Medulla oblongata (tissue), 1 donor: ENCODE measurements at regions not wholly inside any gene's neighbourhood (a gene's known extent, or its start where the extent isn't known, plus 50 kb on each side); places are given as distances from the start of the nearest gene placed in this dataset.

Experiments
- DNase-seq: peaks from one replicate; pipeline ENCODE4 v3.0.0-alpha.2; 2015; ENCODE audit errors: extremely low spot score

GRCh38 chr22:26893173-26894110 is 236.1 kb downstream of the MIAT start:
- no peak for DNase-seq

DNA sequence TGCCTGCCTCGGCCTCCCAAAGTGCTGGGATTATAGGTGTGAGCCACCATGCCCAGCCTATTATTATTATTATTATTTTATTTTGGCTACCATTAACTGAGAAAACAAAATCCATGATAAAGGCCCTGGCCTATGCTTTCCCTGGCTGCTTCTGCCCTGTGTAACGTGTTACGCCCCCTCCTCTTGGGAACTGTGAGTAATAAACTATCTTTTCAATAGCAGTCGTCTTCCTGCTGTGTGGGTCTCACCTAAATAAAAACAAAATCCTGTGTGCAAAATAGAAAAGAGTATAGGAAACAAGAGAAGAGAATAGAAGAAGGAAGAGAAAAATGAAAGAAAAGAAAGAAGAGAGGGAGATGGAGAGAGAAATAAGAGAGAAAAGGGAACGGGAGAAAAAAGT is 237.0 kb downstream of the MIAT start:
- DNase-seq, result no peak

DNA sequence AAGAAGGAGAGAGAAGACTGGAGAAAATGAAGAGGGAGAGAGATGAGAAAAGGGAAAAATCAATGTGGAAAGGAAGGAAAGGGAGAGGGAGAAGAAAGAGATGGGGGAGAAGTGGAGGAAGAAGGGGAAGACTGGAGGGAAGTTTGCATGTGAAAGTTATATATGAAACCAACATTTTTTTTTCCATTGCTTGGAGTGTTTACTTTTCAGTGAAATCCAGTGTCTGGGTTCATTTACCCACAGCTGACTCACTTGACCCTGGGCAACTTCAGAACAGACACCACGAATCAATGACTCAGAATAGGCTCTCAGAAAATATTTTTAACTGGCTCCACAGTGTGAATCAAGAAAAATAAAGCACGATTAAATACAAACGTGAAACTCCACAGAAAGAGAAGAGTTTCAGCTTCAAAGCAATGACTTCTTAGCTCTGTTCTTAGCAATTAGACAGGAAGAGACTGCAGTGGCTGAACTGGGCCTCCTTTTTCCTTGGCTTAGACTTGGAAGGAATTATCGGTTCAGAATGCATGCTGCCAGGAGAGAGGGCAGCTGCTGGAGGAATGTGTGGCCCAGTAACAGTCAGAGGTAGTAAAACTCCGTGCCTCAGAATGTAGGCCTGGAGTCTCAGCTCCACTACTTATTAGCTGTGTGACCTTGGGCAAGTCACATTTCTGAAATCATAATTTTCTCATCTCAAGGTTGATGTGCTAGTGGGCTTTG is 237.5 kb downstream of the MIAT start:
- DNase-seq, result peak; percentile 3

DNA sequence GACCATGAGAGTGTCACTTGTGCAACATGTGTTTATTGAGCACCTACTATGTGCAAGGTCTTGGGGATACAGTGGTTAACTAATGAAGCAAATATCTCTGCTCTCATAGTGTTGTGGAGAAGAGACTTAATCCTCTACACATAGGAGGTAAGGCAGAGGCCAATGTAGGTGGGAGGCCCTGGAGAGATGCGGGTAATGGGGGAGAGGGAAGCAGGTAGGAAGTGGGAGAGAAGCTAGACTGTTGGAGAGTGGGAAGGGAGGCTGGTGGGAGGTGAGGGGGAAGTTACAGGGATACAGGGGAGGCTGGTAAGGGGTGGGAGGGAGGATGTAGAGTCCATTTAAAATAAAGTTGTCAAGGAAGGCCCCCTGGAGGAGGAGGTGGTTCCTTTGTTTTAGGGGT is 240.0 kb downstream of the MIAT start:
- DNase-seq, result no peak

GRCh38 chr22:26898946-26899605 is 241.7 kb downstream of the MIAT start:
- no peak for DNase-seq

GRCh38 chr22:26900787-26901186 is 243.4 kb downstream of the MIAT start:
- no peak for DNase-seq

GRCh38 chr22:26901198-26901816 is 243.9 kb downstream of the MIAT start:
- no peak for DNase-seq

GRCh38 chr22:26902401-26903029 is 245.1 kb downstream of the MIAT start:
- no peak for DNase-seq

- DNase-seq, result peak; percentile 7
Observed at GRCh38 chr22:26903030-26903856, 245.9 kb downstream of the MIAT start.

DNA sequence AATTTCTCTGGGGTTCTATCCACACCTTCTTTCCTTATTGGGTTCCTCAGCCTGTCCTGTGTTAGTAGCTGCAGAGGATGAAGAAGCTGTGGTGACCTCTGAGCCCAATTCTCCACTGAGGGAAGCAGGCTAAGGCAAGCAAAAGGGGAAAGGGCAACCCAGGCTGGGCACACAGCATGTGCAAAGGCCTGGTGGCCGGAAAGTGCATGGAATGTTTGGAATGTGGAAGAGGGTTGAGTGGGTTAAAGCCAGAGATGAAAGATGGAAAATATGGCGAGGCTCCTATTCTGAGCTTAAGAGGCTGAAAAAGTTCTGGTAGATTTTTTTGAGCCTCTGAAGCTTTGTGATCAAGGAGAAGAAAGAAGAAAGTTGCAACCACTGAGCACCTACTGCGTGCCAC is 247.1 kb downstream of the MIAT start:
- no peak for DNase-seq

DNA sequence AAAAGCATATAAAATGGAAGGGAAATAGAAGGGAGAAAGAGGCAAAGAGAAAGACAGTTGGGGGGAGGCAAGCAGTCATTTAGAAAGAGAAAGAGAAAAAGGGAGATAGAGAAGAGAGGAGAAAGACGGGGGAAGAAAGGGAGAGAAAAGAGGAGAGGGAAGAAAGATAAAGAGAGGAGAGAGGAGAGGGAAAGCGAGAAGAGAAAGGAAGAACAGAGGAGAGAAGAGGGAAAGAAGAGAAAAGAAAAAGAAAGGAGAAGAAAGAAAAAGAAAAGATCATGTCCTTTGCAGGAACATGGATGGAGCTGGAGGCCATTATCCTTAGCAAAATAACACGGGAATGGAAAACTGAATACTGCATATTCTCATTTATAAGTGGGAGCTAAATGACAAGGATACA is 247.7 kb downstream of the MIAT start:
- no peak for DNase-seq

- DNase-seq, result no peak
Observed at GRCh38 chr22:26905640-26906039, 248.3 kb downstream of the MIAT start.

- no peak for DNase-seq
Observed at GRCh38 chr22:26906464-26906863, 249.1 kb downstream of the MIAT start.

DNA sequence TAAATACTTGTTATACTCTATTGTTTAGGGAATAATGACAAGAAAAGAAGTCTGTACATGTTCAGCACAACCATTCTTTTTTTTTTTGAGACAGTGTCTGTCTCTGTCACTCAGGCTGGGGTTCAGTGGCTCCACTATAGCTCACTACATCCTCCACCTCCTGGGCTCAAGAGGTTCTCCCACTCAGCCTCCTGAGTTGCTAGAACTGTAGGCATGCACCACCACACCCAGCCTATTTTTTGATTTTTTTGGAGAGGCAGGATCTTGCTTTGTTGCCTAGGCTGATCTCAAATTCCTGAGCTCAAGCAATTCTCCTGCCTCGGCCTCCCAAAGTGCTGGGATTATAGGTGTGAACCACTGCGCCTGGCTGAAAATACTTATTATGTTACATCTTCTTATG is 250.0 kb downstream of the MIAT start:
- no peak for DNase-seq

GRCh38 chr22:26910845-26911244 is 253.5 kb downstream of the MIAT start:
- no peak for DNase-seq

DNA sequence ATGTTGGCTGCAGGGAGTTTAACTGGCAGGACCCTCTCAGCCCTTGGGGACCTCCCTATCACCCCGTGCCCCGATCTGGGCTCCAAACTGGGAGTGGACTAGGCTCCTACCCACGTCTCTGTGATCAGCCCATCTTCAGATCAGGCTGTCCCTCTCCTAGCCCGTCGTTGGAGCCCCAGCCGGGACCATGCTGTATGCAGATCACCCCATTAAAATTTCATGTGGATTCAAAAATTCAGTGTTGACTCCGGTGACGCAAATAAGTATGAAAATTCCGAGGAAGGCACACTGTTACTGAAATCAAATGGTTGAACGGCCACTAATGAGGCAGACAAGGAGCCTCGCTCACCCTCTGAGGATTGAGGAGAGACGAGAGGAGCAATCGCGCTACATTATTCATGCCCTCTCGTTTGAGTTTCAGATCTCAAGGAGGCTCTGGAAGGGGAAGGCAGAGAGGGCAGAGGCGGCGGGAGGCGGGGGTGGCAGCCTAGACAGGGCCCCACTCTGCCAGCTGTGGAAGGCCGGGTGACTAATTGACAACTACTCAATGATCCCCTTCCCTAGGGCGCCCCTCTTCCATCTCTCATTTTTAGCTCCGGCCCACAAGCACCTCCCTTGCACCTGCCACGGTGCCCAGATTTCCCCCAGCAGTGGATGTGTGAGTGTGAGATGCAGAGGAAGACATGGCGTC is 255.4 kb downstream of the MIAT start:
- DNase-seq, result no peak

GRCh38 chr22:26914519-26915185 is 257.3 kb downstream of the MIAT start:
- DNase-seq, result no peak

DNA sequence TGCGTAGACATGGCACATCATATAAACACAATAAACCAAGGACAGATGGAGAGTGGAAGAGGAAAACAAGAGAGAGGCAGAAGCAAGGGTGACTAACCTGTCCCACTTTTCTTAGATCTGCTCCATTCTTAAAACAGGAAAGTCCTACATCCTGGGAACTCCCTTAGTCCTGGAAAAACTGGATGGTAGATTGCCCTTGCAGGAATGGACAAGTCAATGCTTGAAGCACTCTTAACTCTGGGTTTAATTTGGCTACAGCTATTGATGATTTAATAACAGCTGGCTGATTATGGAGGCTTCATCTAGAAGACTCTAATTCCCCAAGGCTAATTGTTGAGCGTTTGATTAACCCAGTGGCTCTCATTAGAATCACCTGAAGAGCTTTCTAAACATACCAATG is 258.8 kb downstream of the MIAT start:
- no peak for DNase-seq

DNA sequence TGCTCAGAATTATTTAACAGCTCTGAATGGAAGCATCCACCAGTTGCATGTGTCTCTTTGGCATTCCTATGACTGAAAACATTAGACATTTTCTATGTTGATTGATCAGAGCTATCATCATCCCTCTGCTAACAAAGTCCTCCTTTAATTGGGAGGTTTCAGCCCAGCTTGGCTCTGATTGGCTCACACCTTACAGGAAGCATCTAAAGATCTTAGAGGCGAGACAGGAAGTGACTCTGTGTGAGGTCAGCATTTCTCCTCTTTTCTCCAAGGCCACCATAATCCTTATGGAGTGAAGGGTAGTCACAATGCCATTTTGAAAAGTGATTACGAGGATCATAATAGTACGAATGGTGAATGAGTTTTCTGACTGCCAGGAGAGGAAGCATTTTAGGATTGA is 260.8 kb downstream of the MIAT start:
- DNase-seq, result no peak

DNA sequence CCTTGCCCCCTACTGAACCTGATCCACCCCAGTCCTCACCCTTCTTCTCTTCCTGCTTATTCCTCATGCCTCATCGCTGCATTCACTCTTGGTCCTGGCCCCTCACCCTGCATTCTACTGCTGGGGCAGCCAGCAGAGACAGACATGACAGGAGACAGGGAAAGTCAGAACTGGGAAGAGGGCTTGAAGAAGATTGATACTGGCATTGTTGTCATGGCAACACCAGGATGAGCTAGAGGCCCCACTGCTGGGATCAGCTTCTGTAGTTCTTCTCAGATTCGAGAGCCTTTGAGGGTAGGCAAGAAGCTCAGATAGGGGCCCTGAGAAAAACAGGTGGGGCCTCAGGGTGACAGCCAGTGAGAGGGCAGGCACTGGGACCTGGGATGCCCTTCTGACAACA is 264.3 kb downstream of the MIAT start:
- DNase-seq, result no peak
